Stomach (tissue), 8 donors: ENCODE measurements at regions not wholly inside any gene's neighbourhood (a gene's known extent, or its start where the extent isn't known, plus 50 kb on each side); places are given as distances from the start of the nearest gene placed in this dataset.
A peak's percentile ranks its signal among the peaks of the same experiment; 100 is the strongest.

Experiments used
- DNase-seq, 2 donors: peaks; one replicate each; pipeline versions ENCODE4 v3.0.0 to v3.0.0-alpha.2; 2013 to 2019
- H3K27ac ChIP-seq, 5 donors: fragments of 200-600 bp in 4 of 5; sonication (generic) in 4 of 5; one replicate each; pipeline ENCODE4 v1.5.1; 2013 to 2019; ENCODE audit warnings: mild to moderate bottlenecking in 1 of 5, moderate library complexity in 1 of 5
- H3K27me3 ChIP-seq, 3 donors: fragments of 200-600 bp; sonication (generic); one replicate each; pipeline ENCODE4 v1.5.1; 2017 to 2019; ENCODE audit warnings: mixed run types in 1 of 3
- H3K36me3 ChIP-seq, 4 donors: fragments of 200-600 bp; sonication (generic); 1 replicate in 3 of 4; 2 replicates in 1 of 4; pipeline ENCODE4 v1.5.1; 2016 to 2019
- H3K4me1 ChIP-seq, 4 donors: fragments of 200-600 bp; sonication (generic); one replicate each; pipeline ENCODE4 v1.5.1; 2016 to 2019
- H3K4me3 ChIP-seq, 4 donors: fragments of 200-600 bp; sonication (generic) in 3 of 4; one replicate each; pipeline ENCODE4 v1.5.1; 2016 to 2019; ENCODE audit warnings: mild to moderate bottlenecking in 1 of 4
- H3K9me3 ChIP-seq, 4 donors: fragments of 200-600 bp; sonication (generic); one replicate each; pipeline ENCODE4 v1.5.1; 2016 to 2019
- EP300 ChIP-seq: sonication (generic); formaldehyde crosslinking; IDR thresholded peaks from one replicate; pipeline ENCODE4 v1.6.1; 2017; ENCODE audit warnings: antibody characterized with exemption
- POLR2A ChIP-seq, 4 donors: fragments of 450-650 bp; IDR thresholded peaks; one replicate each; pipeline ENCODE4 v1.6.1; 2016; ENCODE audit warnings: antibody characterized with exemption in 4 of 4, control low read depth in 2 of 4, mild to moderate bottlenecking in 1 of 4, moderate library complexity in 1 of 4
- POLR2AphosphoS5 ChIP-seq, 3 donors: sonication (generic); formaldehyde crosslinking; IDR thresholded peaks; one replicate each; pipeline ENCODE4 v1.6.1; 2016; ENCODE audit warnings: antibody characterized with exemption in 3 of 3
- WGBS, 5 donors: extraction: QIAGEN DNeasy Blood & Tissue Kit in 3 of 5; methylation state at CpG; one replicate each; pipeline versions ENCODE4 v1.1.5 to v1.1.7; 2013 to 2018; 5-methylcytosine and 5-hydroxymethylcytosine counted together
- intact Hi-C: fragments of 100-400 bp; cut with DNase I; formaldehyde crosslinking; loops from one replicate; pipeline ENCODE4 v1.15.1; 2023; ENCODE audit warnings: low total_unique reads
- TF ChIP-seq, protein P1 (sequence below), 7 experiments: fragments of 450-650 bp in 4 of 7; fragments of 200-600 bp in 3 of 7; sonication (generic) in 3 of 7; IDR thresholded peaks; one replicate each; pipeline ENCODE4 v1.5.1; 2016 to 2019; ENCODE audit warnings: antibody characterized with exemption in 7 of 7, control low read depth in 2 of 7, mild to moderate bottlenecking in 1 of 7
- donor health status: healthy with polysubstance abuse.
- donor health status: Bipolar disorder and iron deficiency.
- donor health status: healthy.

DNA sequence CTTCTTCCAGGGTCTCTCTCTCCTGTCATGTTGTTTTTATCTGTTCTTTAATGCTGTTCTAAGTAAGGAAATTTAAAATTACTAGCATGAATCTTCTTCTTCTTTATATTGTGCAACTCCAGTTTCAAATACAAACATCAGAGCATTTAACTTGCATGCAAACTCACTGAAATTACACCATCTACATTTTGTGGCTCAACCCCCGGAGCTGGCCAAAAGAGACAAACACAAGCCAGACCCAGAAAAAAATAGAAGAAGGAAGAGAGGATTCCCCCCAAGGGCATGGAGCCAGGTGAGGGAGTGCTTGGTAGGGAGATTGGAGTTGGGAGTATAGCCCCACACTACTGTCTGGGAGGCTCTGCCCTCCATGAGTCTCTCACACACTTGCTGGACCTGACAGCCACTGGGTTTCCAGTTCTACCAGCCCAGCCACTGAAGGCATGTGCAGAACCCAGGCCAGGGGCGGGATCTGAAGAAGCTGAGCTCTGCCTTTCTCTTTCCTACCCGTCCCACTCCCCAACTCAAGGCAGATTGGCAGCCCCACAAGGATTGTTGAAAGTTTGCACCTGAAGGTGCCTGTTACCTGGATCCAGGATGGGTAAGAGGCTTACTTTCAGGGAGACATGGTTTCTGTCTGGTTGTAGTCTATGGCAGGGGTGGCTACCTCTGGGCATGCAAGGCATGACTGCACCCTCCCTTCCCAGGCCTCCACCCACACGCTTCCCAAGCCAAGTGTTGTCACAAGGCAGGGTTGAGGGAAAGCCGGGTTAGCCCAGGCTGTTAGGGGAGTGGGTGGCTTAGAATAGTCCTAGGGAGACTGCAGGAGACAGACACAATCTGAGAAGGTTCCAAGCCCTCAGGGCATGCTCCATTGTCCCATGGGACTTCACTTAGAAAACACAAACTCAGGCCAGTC is 297.2 kb downstream of the TGFB2 start:
- no peaks in the 10 kb centered on the region for H3K4me1 ChIP-seq
- no peaks in the 10 kb centered on the region for H3K36me3 ChIP-seq
- no peaks in the 10 kb centered on the region for H3K9me3 ChIP-seq
- no peak overlapping the region for H3K4me3 ChIP-seq
- intact Hi-C loops, result no loop called here
- peak overlapping the region in 1 of 5 donors; percentile 7 for H3K27ac ChIP-seq
- no peak for DNase-seq
- H3K27me3 ChIP-seq, result no peaks in the 10 kb centered on the region
- WGBS, 5 donors, result 75 to 83% (median 79%) methylated on average over 5 of the region's 5 CpGs
- TF ChIP-seq, protein P1, sequence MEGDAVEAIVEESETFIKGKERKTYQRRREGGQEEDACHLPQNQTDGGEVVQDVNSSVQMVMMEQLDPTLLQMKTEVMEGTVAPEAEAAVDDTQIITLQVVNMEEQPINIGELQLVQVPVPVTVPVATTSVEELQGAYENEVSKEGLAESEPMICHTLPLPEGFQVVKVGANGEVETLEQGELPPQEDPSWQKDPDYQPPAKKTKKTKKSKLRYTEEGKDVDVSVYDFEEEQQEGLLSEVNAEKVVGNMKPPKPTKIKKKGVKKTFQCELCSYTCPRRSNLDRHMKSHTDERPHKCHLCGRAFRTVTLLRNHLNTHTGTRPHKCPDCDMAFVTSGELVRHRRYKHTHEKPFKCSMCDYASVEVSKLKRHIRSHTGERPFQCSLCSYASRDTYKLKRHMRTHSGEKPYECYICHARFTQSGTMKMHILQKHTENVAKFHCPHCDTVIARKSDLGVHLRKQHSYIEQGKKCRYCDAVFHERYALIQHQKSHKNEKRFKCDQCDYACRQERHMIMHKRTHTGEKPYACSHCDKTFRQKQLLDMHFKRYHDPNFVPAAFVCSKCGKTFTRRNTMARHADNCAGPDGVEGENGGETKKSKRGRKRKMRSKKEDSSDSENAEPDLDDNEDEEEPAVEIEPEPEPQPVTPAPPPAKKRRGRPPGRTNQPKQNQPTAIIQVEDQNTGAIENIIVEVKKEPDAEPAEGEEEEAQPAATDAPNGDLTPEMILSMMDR (IDR thresholded peaks at IDR 0.05), result no peak
- no peak for TF ChIP-seq POLR2A (IDR thresholded peaks at IDR 0.05)
- no peak for TF ChIP-seq POLR2AphosphoS5 (IDR thresholded peaks at IDR 0.05)
- no peak for TF ChIP-seq EP300

DNA sequence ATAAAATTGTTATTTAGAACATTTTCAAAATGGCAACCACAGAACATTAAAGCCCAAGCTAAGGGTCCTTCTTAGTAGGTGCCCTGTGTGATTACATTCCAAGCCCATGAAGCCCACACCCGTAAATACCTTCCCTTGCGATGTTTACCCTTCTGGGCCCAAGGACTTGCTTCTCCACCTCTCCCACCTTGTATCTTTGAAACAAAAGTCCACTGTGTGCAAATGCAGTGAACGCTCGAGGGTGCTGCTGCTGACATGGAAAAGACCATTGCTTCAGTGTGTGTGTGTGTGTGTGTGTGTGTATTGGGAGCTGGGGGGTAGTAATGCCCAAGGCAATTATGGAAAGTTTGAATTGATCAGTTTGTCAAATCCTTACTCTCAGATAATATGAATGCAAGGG is 298.1 kb downstream of the TGFB2 start:
- no peak overlapping the region for H3K27ac ChIP-seq
- no peak for DNase-seq
- no peaks in the 10 kb centered on the region for H3K27me3 ChIP-seq
- 70 to 97% (median 80%) methylated on average over 4 of the region's 4 CpGs for WGBS, 5 donors
- intact Hi-C loops, result no loop called here
- no peaks in the 10 kb centered on the region for H3K4me1 ChIP-seq
- H3K9me3 ChIP-seq, result no peaks in the 10 kb centered on the region
- H3K4me3 ChIP-seq, result no peak overlapping the region
- H3K36me3 ChIP-seq, result no peaks in the 10 kb centered on the region
- TF ChIP-seq POLR2A (IDR thresholded peaks at IDR 0.05), result no peak

DNA sequence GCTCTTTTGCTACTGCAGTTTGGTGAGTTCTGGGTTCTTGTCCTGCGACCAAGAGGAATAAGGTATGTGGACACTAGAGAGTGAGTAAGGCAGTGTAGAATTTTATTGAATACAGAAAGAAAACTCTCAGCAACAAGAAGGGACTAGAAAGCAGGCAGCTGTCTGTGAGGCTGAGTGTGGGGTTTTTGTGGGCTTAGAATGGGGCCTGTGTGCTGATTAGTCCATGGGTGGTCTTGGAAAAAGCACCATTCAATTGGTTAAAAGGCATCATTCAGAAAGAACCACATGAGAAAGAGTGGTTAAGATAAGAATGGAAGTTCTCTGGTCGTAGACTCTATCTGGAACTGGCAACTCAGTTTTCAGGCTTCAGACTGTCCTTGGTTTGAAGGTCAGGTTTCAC is 298.8 kb downstream of the TGFB2 start:
- 73 to 87% (median 84%) methylated on average over 2 of the region's 2 CpGs for WGBS, 5 donors
- TF ChIP-seq POLR2AphosphoS5 (IDR thresholded peaks at IDR 0.05) (no peak), POLR2A (IDR thresholded peaks at IDR 0.05) (no peak), EP300 (no peak)
- TF ChIP-seq, protein P1 (IDR thresholded peaks at IDR 0.05), result no peak
- no peaks in the 10 kb centered on the region for H3K36me3 ChIP-seq
- intact Hi-C loops, result no loop called here
- no peaks in the 10 kb centered on the region for H3K27me3 ChIP-seq
- H3K27ac ChIP-seq, result no peak overlapping the region
- H3K4me1 ChIP-seq, result no peaks in the 10 kb centered on the region
- H3K9me3 ChIP-seq, result no peaks in the 10 kb centered on the region
- no peak for DNase-seq
- no peak overlapping the region for H3K4me3 ChIP-seq

DNA sequence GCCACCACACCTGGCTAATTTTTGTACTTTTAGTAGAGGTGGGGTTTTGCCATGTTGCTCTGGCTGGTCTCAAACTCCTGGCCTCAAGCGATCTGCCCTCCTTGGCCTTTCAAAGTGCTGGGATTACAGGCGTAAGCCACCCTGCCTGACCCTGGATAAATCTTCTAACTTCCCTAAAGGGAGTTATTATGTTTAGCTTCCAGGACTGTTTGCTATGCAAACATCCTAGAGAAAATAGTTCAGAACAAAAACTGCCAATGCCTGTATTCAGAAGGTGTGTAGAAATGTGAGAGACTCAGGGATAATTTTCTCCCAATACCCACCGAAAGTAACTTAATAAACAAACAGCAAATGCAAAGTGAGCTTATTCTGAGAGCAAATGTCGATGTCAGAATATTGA is 301.2 kb downstream of the TGFB2 start:
- Histone ChIP-seq H3K4me1 (no peaks in the 10 kb centered on the region), H3K27me3 (no peaks in the 10 kb centered on the region), H3K27ac (peak overlapping the region in 2 of 5 donors; percentile 57 to 64), H3K4me3 (no peak overlapping the region), H3K9me3 (no peaks in the 10 kb centered on the region), H3K36me3 (no peaks in the 10 kb centered on the region)
- peak in 1 of 2 donors; percentile 47 for DNase-seq
- 26 to 52% (median 44%) methylated on average over 4 of the region's 4 CpGs for WGBS, 5 donors
- intact Hi-C loops, result no loop called here
- no peak for TF ChIP-seq POLR2A (IDR thresholded peaks at IDR 0.05)
- no peak for TF ChIP-seq POLR2AphosphoS5 (IDR thresholded peaks at IDR 0.05)
- TF ChIP-seq, protein P1 (IDR thresholded peaks at IDR 0.05), result no peak
- no peak for TF ChIP-seq EP300
